Breast epithelium (tissue), 4 donors: ENCODE measurements at regions not wholly inside any gene's neighbourhood (a gene's known extent, or its start where the extent isn't known, plus 50 kb on each side); places are given as distances from the start of the nearest gene placed in this dataset.

ENCODE experiments used
- DNase-seq, 2 donors: peaks; one replicate each; pipeline ENCODE4 v3.0.0-alpha.2; 2019; ENCODE audit warnings: low spot score in 2 of 2
- H3K27ac ChIP-seq, 2 donors: fragments of 200-600 bp; sonication (generic) in 1 of 2; one replicate each; pipeline ENCODE4 v1.5.1; 2016 to 2019; ENCODE audit warnings: mild to moderate bottlenecking in 1 of 2
- H3K27me3 ChIP-seq, 2 donors: fragments of 200-600 bp; sonication (generic) in 1 of 2; one replicate each; pipeline versions ENCODE4 v1.5.1 to v1.6.0; 2017 to 2019; ENCODE audit warnings: control low read depth in 1 of 2, mild to moderate bottlenecking in 1 of 2
- H3K36me3 ChIP-seq: fragments of 200-600 bp; one replicate; pipeline ENCODE4 v1.5.1; 2019
- H3K4me1 ChIP-seq, 2 donors: fragments of 200-600 bp; sonication (generic); one replicate each; pipeline ENCODE4 v1.5.1; 2016 to 2019; ENCODE audit warnings: control low read depth in 1 of 2
- H3K4me3 ChIP-seq, 3 donors: fragments of 200-600 bp; sonication (generic); 1 replicate in 2 of 3; 2 replicates in 1 of 3; pipeline ENCODE4 v1.5.1; 2016 to 2019; ENCODE audit warnings: mild to moderate bottlenecking in 3 of 3, moderate library complexity in 2 of 3
- H3K9me3 ChIP-seq, 2 donors: fragments of 200-600 bp; sonication (generic) in 1 of 2; one replicate each; pipeline ENCODE4 v1.5.1; 2016 to 2019; ENCODE audit warnings: control low read depth in 1 of 2
- POLR2A ChIP-seq: fragments of 450-650 bp; IDR thresholded peaks from one replicate; pipeline ENCODE4 v1.6.1; 2016; ENCODE audit warnings: antibody characterized with exemption, mild to moderate bottlenecking, moderate library complexity
- POLR2AphosphoS5 ChIP-seq, 3 donors: sonication (generic); formaldehyde crosslinking; IDR thresholded peaks; one replicate each; pipeline ENCODE4 v1.6.1; 2017; ENCODE audit warnings: antibody characterized with exemption in 3 of 3
- intact Hi-C: fragments of 100-400 bp; cut with DNase I; formaldehyde crosslinking; loops from one replicate; pipeline ENCODE4 v1.15.1; 2023; ENCODE audit warnings: low total_unique reads
- TF ChIP-seq, protein P1 (sequence below), 3 donors: fragments of 450-650 bp; IDR thresholded peaks; one replicate each; pipeline ENCODE4 v1.5.1; 2016 to 2017; ENCODE audit warnings: antibody characterized with exemption in 3 of 3, mild to moderate bottlenecking in 3 of 3, moderate library complexity in 3 of 3

DNA sequence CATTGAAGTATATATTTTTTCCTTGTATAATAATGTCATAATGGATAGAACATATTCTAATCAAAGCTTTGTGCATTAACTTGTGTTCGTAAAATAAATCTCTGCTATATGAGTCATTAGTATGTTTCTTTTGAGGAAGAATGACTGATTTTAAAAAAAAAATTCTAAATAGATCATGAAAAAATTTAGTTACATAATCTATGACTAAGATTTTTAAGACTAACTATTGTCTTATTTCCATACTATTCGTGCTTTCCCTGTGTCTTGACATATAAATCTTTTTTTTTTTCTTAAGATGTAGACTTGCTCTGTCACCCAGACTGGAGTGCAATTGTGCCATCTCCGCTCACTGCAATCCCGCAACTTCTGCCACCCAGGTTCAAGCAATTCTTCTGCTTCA lies 226.1 kb downstream of the DSEL start:
- Histone ChIP-seq H3K27ac (no peak overlapping the region), H3K9me3 (no peaks in the 10 kb centered on the region), H3K27me3 (no peaks in the 10 kb centered on the region), H3K4me3 (no peak overlapping the region), H3K4me1 (no peaks in the 10 kb centered on the region), H3K36me3 (no peaks in the 10 kb centered on the region)
- no peak for DNase-seq
- intact Hi-C loops, result no loop called here
- TF ChIP-seq POLR2AphosphoS5 (IDR thresholded peaks at IDR 0.05) (no peak), POLR2A (no peak)
- TF ChIP-seq, protein P1, sequence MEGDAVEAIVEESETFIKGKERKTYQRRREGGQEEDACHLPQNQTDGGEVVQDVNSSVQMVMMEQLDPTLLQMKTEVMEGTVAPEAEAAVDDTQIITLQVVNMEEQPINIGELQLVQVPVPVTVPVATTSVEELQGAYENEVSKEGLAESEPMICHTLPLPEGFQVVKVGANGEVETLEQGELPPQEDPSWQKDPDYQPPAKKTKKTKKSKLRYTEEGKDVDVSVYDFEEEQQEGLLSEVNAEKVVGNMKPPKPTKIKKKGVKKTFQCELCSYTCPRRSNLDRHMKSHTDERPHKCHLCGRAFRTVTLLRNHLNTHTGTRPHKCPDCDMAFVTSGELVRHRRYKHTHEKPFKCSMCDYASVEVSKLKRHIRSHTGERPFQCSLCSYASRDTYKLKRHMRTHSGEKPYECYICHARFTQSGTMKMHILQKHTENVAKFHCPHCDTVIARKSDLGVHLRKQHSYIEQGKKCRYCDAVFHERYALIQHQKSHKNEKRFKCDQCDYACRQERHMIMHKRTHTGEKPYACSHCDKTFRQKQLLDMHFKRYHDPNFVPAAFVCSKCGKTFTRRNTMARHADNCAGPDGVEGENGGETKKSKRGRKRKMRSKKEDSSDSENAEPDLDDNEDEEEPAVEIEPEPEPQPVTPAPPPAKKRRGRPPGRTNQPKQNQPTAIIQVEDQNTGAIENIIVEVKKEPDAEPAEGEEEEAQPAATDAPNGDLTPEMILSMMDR (IDR thresholded peaks at IDR 0.05), result no peak

DNA sequence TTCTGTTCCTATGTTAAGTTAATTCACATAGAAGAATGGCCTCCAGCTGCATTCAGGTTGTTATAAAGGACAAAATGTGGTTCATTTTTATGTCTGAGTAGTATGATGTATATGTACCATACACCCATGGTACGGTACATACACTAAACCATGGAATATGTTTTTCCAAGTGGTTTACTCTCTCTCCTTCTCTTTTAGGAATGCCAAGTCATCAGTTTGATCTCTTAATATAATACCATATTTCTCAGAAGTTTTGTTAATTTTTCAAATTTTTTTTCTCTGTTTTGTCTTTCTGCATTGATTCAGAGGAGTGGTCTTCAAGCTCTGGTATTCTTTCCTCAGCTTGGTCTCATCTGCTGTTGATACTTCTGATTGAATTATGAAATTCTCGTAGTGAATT lies 230.9 kb downstream of the DSEL start:
- Histone ChIP-seq H3K36me3 (no peaks in the 10 kb centered on the region), H3K4me1 (no peaks in the 10 kb centered on the region), H3K27me3 (no peaks in the 10 kb centered on the region), H3K27ac (no peak overlapping the region), H3K9me3 (no peaks in the 10 kb centered on the region), H3K4me3 (no peak overlapping the region)
- no peak for DNase-seq
- TF ChIP-seq, protein P1 (IDR thresholded peaks at IDR 0.05), result no peak
- TF ChIP-seq POLR2A (no peak), POLR2AphosphoS5 (IDR thresholded peaks at IDR 0.05) (no peak)
- intact Hi-C loops, result no loop called here

DNA sequence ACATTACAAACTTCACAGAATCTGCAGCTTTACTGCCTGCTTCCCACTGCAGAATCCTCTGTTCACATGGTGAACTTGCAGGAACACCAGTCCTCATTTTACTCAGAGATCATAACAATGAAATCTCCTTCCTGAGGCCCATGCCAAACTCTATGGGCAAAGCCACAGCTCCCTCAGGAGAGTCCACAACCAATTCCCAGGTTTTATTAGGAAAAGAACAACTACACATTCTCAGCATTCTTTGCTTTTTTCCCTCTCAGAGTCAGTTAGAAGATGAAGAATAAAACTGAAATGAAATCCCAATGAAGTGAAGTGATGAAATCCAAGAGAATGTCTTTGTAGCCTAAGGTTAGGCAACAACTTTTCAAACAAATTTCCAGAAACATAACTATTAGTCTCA lies 233.7 kb downstream of the DSEL start:
- Histone ChIP-seq H3K36me3 (no peaks in the 10 kb centered on the region), H3K27me3 (no peaks in the 10 kb centered on the region), H3K4me3 (no peak overlapping the region), H3K4me1 (no peaks in the 10 kb centered on the region), H3K9me3 (no peaks in the 10 kb centered on the region), H3K27ac (no peak overlapping the region)
- DNase-seq, result no peak
- TF ChIP-seq POLR2AphosphoS5 (IDR thresholded peaks at IDR 0.05) (no peak), POLR2A (no peak)
- TF ChIP-seq, protein P1 (IDR thresholded peaks at IDR 0.05), result no peak
- intact Hi-C loops, result no loop called here

DNA sequence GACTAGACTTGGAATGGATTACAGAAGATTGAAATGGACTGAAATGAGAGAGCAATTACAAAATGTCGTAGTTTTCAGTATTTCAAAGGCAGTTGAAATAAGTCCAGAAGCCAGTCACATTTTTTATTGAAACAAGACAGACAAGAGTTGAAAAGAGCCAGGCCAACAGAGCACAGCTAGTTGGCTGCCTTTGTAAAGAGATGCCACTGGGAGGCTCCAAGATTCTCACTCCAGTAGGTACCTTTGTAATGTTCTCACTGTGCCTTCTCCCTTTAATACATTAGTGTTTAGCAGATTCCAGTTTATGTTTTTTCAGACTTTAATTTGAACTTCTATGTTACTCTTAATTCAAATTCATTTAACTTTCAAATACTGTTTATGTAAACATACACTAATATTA lies 234.8 kb downstream of the DSEL start:
- Histone ChIP-seq H3K36me3 (no peaks in the 10 kb centered on the region), H3K27me3 (no peaks in the 10 kb centered on the region), H3K27ac (no peak overlapping the region), H3K4me1 (no peaks in the 10 kb centered on the region), H3K4me3 (no peak overlapping the region), H3K9me3 (no peaks in the 10 kb centered on the region)
- no peak for DNase-seq
- intact Hi-C loops, result no loop called here
- TF ChIP-seq POLR2A, result no peak
- TF ChIP-seq POLR2AphosphoS5 (IDR thresholded peaks at IDR 0.05), result no peak
- TF ChIP-seq, protein P1 (IDR thresholded peaks at IDR 0.05), result no peak

DNA sequence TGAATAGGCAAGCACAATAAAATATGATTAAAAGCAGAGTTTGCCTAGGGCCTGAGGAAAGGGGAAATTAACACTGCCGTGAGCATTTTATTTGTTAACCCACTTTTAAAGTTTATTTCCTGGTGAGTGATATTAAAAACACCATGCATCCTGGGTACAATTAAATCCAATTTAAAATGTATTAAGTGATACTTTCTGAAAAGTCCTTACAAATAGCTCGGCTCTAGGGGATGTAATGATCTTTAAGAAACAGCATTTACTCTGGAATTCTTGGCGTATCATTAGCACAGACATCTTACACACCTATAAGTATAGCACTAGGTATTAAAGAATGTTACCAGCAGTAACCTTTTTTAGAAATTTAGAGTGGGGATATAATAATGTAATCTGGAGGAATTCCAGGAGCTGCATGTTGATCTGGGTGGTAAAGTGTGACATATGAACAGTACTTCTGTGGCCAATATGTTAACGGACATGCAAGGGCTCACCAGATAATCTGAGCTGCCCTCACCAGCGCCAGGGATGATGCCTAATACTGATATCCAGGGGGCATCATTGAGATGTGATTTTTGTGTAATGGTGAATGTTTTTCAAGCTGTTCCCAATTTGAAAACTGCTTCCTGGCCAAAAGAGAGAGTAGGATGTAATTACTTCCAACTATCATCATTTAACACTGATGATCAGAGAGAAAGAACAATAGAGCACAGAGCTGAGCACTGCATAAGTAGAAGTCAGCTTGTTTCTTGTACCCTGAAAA lies 235.9 kb downstream of the DSEL start:
- Histone ChIP-seq H3K4me3 (no peak overlapping the region), H3K27me3 (no peaks in the 10 kb centered on the region), H3K9me3 (no peaks in the 10 kb centered on the region), H3K4me1 (no peaks in the 10 kb centered on the region), H3K36me3 (no peaks in the 10 kb centered on the region), H3K27ac (no peak overlapping the region)
- no peak for TF ChIP-seq POLR2A
- TF ChIP-seq, protein P1 (IDR thresholded peaks at IDR 0.05), result no peak
- no peak for TF ChIP-seq POLR2AphosphoS5 (IDR thresholded peaks at IDR 0.05)
- intact Hi-C loops, result no loop called here
- no peak for DNase-seq
